HepG2 (cell line): ENCODE measurements at regions not wholly inside any gene's neighbourhood (a gene's known extent, or its start where the extent isn't known, plus 50 kb on each side); places are given as distances from the start of the nearest gene placed in this dataset.

Source experiments
- ARID2 ChIP-seq: sonication (generic); formaldehyde crosslinking; IDR thresholded peaks from 2 replicates; pipeline ENCODE4 v1.8.1; 2022; ENCODE audit warnings: mild to moderate bottlenecking, missing genetic modification reagents, borderline replicate concordance
- ATF5 ChIP-seq: sonication (generic); formaldehyde crosslinking; IDR thresholded peaks from 2 replicates; pipeline ENCODE4 v1.4.0; 2020; ENCODE audit warnings: mild to moderate bottlenecking, low read depth, missing genetic modification reagents
- CBX2 ChIP-seq, 2 experiments: fragments of 200-600 bp in 1 of 2; sonication (generic); formaldehyde crosslinking in 1 of 2; IDR thresholded peaks; 2 replicates each; pipeline versions ENCODE4 v1.7.0 to v1.8.1; 2018 to 2022; ENCODE audit warnings: low read depth in 2 of 2, low read length in 1 of 2, mild to moderate bottlenecking in 1 of 2, missing genetic modification reagents in 1 of 2
- CENPT ChIP-seq: sonication (generic); formaldehyde crosslinking; IDR thresholded peaks from 2 replicates; pipeline ENCODE4 v1.8.0; 2022; ENCODE audit warnings: low read depth, mild to moderate bottlenecking, moderate library complexity, missing genetic modification reagents
- CSRNP1 ChIP-seq: sonication (generic); formaldehyde crosslinking; IDR thresholded peaks from 2 replicates; pipeline ENCODE4 v1.8.1; 2023; ENCODE audit warnings: mild to moderate bottlenecking, missing genetic modification reagents
- GLI4 ChIP-seq: sonication (generic); formaldehyde crosslinking; IDR thresholded peaks from 2 replicates; pipeline ENCODE4 v1.5.1; 2020; ENCODE audit warnings: missing genetic modification reagents, mild to moderate bottlenecking, moderate library complexity, borderline replicate concordance
- KLF13 ChIP-seq: sonication (generic); formaldehyde crosslinking; IDR thresholded peaks from 2 replicates; pipeline ENCODE4 v1.4.0; 2020; ENCODE audit warnings: mild to moderate bottlenecking, missing genetic modification reagents
- NR2F2 ChIP-seq: IDR thresholded peaks from 2 replicates; pipeline ENCODE4 v1.6.1; 2012; ENCODE audit warnings: low read depth, inconsistent platforms, borderline replicate concordance
- PBX3 ChIP-seq: sonication (generic); formaldehyde crosslinking; IDR thresholded peaks from 2 replicates; pipeline ENCODE4 v1.8.1; 2023; ENCODE audit warnings: missing genetic modification reagents, inconsistent platforms, borderline replicate concordance
- REPIN1 ChIP-seq: sonication (generic); formaldehyde crosslinking; IDR thresholded peaks from 2 replicates; pipeline ENCODE4 v1.8.0; 2022; ENCODE audit warnings: missing genetic modification reagents, low read depth, mild to moderate bottlenecking, borderline replicate concordance
- SMAD3 ChIP-seq: sonication (generic); formaldehyde crosslinking; IDR thresholded peaks from 2 replicates; pipeline ENCODE4 v1.4.0; 2020; ENCODE audit warnings: missing genetic modification reagents
- STAT6 ChIP-seq: sonication (generic); formaldehyde crosslinking; IDR thresholded peaks from 2 replicates; pipeline ENCODE4 v1.4.0; 2020; ENCODE audit warnings: missing genetic modification reagents, mild to moderate bottlenecking, borderline replicate concordance
- SYNCRIP ChIP-seq: fragments of 200-400 bp; formaldehyde crosslinking; IDR thresholded peaks from 2 replicates; pipeline ENCODE4 v1.6.1; 2018; ENCODE audit warnings: mild to moderate bottlenecking, low read depth, low read length; ENCODE audit not compliant: insufficient read depth
- TBX3 ChIP-seq: fragments of 450-650 bp; IDR thresholded peaks from 2 replicates; pipeline ENCODE4 v1.6.1; 2017; ENCODE audit warnings: antibody characterized with exemption, mild to moderate bottlenecking, inconsistent platforms, borderline replicate concordance
- ZNF225 ChIP-seq: sonication (generic); formaldehyde crosslinking; IDR thresholded peaks from 2 replicates; pipeline ENCODE4 v1.4.0; 2020; ENCODE audit warnings: mild to moderate bottlenecking, missing genetic modification reagents
- ZNF441 ChIP-seq: sonication (generic); formaldehyde crosslinking; IDR thresholded peaks from 2 replicates; pipeline ENCODE4 v1.7.0; 2021; ENCODE audit warnings: missing genetic modification reagents, borderline replicate concordance
- ZNF564 ChIP-seq: sonication (generic); formaldehyde crosslinking; IDR thresholded peaks from 2 replicates; pipeline ENCODE4 v1.8.1; 2023; ENCODE audit warnings: mild to moderate bottlenecking, missing genetic modification reagents
- ZNF709 ChIP-seq: sonication (generic); formaldehyde crosslinking; IDR thresholded peaks from 2 replicates; pipeline ENCODE4 v1.5.0; 2020; ENCODE audit warnings: mild to moderate bottlenecking, missing genetic modification reagents

- TF ChIP-seq KLF13 (no peak), ATF5 (no peak), SMAD3 (no peak), CENPT (CRISPR knock-in tag) (no peak), TBX3 (peak; percentile 37; the same call in 1 of the 2 replicates), STAT6 (CRISPR knock-in tag) (no peak), ZNF225 (no peak), ZNF441 (no peak), ZNF709 (CRISPR knock-in tag) (no peak), REPIN1 (no peak), ZNF564 (no peak), CSRNP1 (no peak), CBX2 (IDR thresholded peaks at IDR 0.05; ENCODE audit: low read depth, low read length) (no peak), CBX2 (CRISPR knock-in tag; IDR thresholded peaks at IDR 0.05; ENCODE audit: low read depth) (no peak), PBX3 (CRISPR knock-in tag) (no peak), NR2F2 (0 out of 2 replicates have a peak, but pooled peaks have one; percentile 35), ARID2 (CRISPR knock-in tag) (no peak), GLI4 (CRISPR knock-in tag) (no peak), SYNCRIP (no peak)
Measured at GRCh38 chr7:85415743-85416142, 228.9 kb upstream of the SEMA3D start (continued).
